GM12875 (cell line): ENCODE measurements at regions not wholly inside any gene's neighbourhood (a gene's known extent, or its start where the extent isn't known, plus 50 kb on each side); places are given as distances from the start of the nearest gene placed in this dataset.

Source experiments
- H3K4me3 ChIP-seq: one replicate; pipeline ENCODE4 v1.5.1; 2011; ENCODE audit warnings: low read depth, low read length, control low read depth
- CTCF ChIP-seq: IDR thresholded peaks from 2 replicates; pipeline ENCODE4 v1.5.1; 2011; ENCODE audit warnings: low read depth, mild to moderate bottlenecking, control low read depth, inconsistent platforms, low read length, moderate library complexity, borderline replicate concordance; ENCODE audit not compliant: insufficient read depth

- TF ChIP-seq CTCF, result no peak
- H3K4me3 ChIP-seq, result no peak overlapping the region
These were observed 434.5 kb downstream of the BCL11A start for GRCh38 chr2:60118917-60119316.

GRCh38 chr2:60118061-60118460, 435.4 kb downstream of the BCL11A start:
- no peak for TF ChIP-seq CTCF
- H3K4me3 ChIP-seq, result no peak overlapping the region

DNA sequence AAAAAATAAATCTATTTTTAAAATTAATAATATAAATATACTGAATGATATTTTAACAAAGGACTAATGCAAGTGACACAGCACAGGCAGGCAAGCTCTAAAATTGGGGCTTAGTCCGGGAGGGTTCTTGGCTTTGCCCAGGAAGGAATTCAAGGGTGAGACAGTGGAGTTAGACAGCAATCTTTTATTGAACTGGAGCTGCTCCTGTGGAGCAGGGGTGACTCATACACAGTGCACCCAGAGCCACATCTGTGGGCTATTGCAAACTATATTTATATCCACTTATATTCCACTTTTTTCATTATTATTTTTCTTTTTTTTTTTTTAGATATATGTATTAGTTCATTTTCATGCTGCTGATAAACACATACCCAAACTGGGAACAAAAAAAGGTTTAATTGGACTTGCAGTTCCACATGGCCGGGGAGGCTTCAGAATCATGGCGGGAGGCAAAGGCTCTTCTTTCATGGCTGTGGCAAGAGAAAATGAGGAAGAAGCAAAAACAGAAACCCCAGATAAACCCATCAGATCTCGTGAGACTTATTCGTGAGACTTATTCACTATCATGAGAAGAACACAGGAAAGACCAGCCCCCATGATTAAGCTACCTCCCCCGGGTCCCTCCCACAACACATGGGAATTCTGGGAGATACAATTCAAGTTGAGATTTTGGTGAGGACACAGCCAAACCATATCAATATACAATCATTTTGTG, 437.1 kb downstream of the BCL11A start:
- H3K4me3 ChIP-seq, result no peak overlapping the region
- TF ChIP-seq CTCF, result no peak

DNA sequence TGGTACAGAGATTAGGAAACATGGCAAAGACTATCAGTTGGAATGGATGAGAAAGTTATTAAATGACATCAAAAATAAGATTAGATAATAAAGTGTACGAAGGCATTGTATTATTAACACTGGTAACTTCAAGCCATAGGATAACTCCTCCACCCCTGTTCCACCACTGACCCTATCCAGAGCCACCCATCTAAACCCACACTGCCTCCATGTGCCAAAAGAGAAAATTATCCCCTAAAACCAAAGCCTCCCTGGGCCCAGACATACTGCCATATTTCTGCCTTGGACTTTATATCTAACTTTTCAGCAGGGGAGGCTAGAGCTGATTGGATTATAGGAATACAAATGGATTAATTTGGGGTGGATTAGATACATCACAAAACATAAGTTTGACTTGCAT, 443.7 kb downstream of the BCL11A start:
- no peak overlapping the region for H3K4me3 ChIP-seq
- TF ChIP-seq CTCF, result no peak

GRCh38 chr2:60106836-60107529, 446.5 kb downstream of the BCL11A start:
- no peak for TF ChIP-seq CTCF
- H3K4me3 ChIP-seq, result no peak overlapping the region

DNA sequence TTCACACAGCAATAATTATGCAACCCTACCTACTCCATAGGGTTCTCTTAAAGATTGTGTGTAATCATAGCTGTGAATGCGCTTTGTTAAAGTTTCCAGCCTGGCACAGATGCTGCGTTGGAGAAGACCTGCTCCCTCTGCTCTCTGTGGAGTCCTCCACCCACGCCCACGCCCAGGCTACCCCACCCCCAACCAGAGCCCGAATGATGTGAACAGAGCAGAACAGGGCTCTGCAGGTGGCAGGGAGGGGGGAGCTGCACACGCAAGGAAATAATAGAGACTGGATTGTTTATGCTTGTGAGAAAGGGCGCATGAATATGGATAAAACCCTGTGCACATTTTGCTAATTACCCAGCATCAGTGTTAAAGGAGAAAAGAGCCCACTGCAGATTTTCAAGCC, 447.5 kb downstream of the BCL11A start:
- no peak for TF ChIP-seq CTCF
- H3K4me3 ChIP-seq, result no peak overlapping the region
